Lower lobe of right lung (tissue), 2 donors: ENCODE measurements at regions not wholly inside any gene's neighbourhood (a gene's known extent, or its start where the extent isn't known, plus 50 kb on each side); places are given as distances from the start of the nearest gene placed in this dataset.

ENCODE experiments used
- ATAC-seq, 2 donors: fragments of 200-7000 bp; cut with Tn5 transposase; one replicate each; pipeline ENCODE4 v1.9.1; 2020 to 2022; ENCODE audit warnings: mild to moderate bottlenecking in 2 of 2, moderate library complexity in 2 of 2
- DNase-seq: peaks from one replicate; pipeline ENCODE4 v3.0.0-alpha.2; 2020
- H3K27ac ChIP-seq: fragments of 200-600 bp; one replicate; pipeline ENCODE4 v1.8.0; 2022
- H3K27me3 ChIP-seq: fragments of 200-600 bp; one replicate; pipeline ENCODE4 v1.8.0; 2022; ENCODE audit warnings: low read depth
- H3K36me3 ChIP-seq: fragments of 200-600 bp; one replicate; pipeline ENCODE4 v1.8.0; 2022; ENCODE audit warnings: mild to moderate bottlenecking
- H3K4me1 ChIP-seq: fragments of 200-600 bp; one replicate; pipeline ENCODE4 v1.8.0; 2022
- H3K4me3 ChIP-seq: fragments of 200-600 bp; one replicate; pipeline ENCODE4 v1.8.0; 2022; ENCODE audit warnings: mild to moderate bottlenecking
- H3K9me3 ChIP-seq: fragments of 200-600 bp; one replicate; pipeline ENCODE4 v1.8.0; 2022
- CTCF ChIP-seq: fragments of 200-600 bp; IDR thresholded peaks from one replicate; pipeline ENCODE4 v1.8.0; 2022; ENCODE audit warnings: antibody characterized with exemption, mild to moderate bottlenecking
- intact Hi-C: fragments of 100-400 bp; cut with DNase I; formaldehyde crosslinking; loops from one replicate; pipeline ENCODE4 v1.11.0; 2022
- donor health status: DM: no; HTN: yes; CAD: no; lungs with severe emphysema.

- TF ChIP-seq CTCF: no peak
- no peaks in the 10 kb centered on the region for H3K4me1 ChIP-seq
- H3K36me3 ChIP-seq: no peaks in the 10 kb centered on the region
- intact Hi-C loops: no loop called here
- H3K27me3 ChIP-seq: no peaks in the 10 kb centered on the region
- H3K4me3 ChIP-seq: no peak overlapping the region
- ATAC-seq: no peak
- H3K9me3 ChIP-seq: no peaks in the 10 kb centered on the region
- no peak overlapping the region for H3K27ac ChIP-seq
- DNase-seq: no peak
These were observed 65.6 kb upstream of the KCTD3 start for GRCh38 chr1:215501496-215501895.

GRCh38 chr1:215502081-215502480, 65.0 kb upstream of the KCTD3 start:
- Histone ChIP-seq H3K27ac (no peak overlapping the region), H3K9me3 (no peaks in the 10 kb centered on the region), H3K4me1 (no peaks in the 10 kb centered on the region), H3K27me3 (no peaks in the 10 kb centered on the region), H3K4me3 (no peak overlapping the region), H3K36me3 (no peaks in the 10 kb centered on the region)
- DNase-seq (no peak), ATAC-seq (no peak)
- no peak for TF ChIP-seq CTCF
- intact Hi-C loops: no loop called here

GRCh38 chr1:215507119-215507518, 60.0 kb upstream of the KCTD3 start:
- TF ChIP-seq CTCF: no peak
- Histone ChIP-seq H3K4me3 (no peak overlapping the region), H3K36me3 (no peaks in the 10 kb centered on the region), H3K9me3 (peaks cover 16% of the 10 kb centered on the region), H3K27ac (no peak overlapping the region), H3K27me3 (no peaks in the 10 kb centered on the region), H3K4me1 (no peaks in the 10 kb centered on the region)
- no peak for DNase-seq
- no peak for ATAC-seq
- intact Hi-C loops: no loop called here

GRCh38 chr1:215508311-215508710, 58.8 kb upstream of the KCTD3 start:
- Histone ChIP-seq H3K9me3 (peaks cover 16% of the 10 kb centered on the region), H3K4me1 (no peaks in the 10 kb centered on the region), H3K27me3 (no peaks in the 10 kb centered on the region), H3K4me3 (no peak overlapping the region), H3K36me3 (no peaks in the 10 kb centered on the region), H3K27ac (no peak overlapping the region)
- TF ChIP-seq CTCF: no peak
- no peak for ATAC-seq
- intact Hi-C loops: no loop called here
- DNase-seq: no peak
